OCI-LY7 (cell line): ENCODE measurements at regions not wholly inside any gene's neighbourhood (a gene's known extent, or its start where the extent isn't known, plus 50 kb on each side); places are given as distances from the start of the nearest gene placed in this dataset.

ENCODE experiments used
- CTCF ChIP-seq: fragments of 200-600 bp; sonication (generic); conservative IDR thresholded peaks from 2 replicates; pipeline ENCODE4 v1.5.1; 2014; ENCODE audit warnings: mild to moderate bottlenecking, antibody characterized with exemption, low read length, moderate library complexity, mixed read lengths
- EZH2phosphoT487 ChIP-seq: fragments of 200-600 bp; sonication (generic); IDR thresholded peaks from 2 replicates; pipeline ENCODE4 v1.6.1; 2018; ENCODE audit warnings: low read depth, borderline replicate concordance, mild to moderate bottlenecking, mixed run types, antibody characterized with exemption, low read length, moderate library complexity, mixed read lengths

GRCh38 chr7:97430006-97430405 is 301.9 kb upstream of the TAC1 start:
- TF ChIP-seq CTCF (no peak), EZH2phosphoT487 (no peak)
